ENCODE measurements at regions not wholly inside any gene's neighbourhood (a gene's known extent, or its start where the extent isn't known, plus 50 kb on each side); places are given as distances from the start of the nearest gene placed in this dataset.

- no peak for DNase-seq (ENCODE audit: low spot score)
Measured at GRCh38 chr5:111869681-111870080, 112.7 kb upstream of the NREP start.

GRCh38 chr5:111865356-111865755 is 108.4 kb upstream of the NREP start:
- DNase-seq (ENCODE audit: low spot score): no peak

- no peak for DNase-seq (ENCODE audit: low spot score)
Measured at GRCh38 chr5:111863801-111864200, 106.8 kb upstream of the NREP start.

GRCh38 chr5:111859533-111860270 is 102.7 kb upstream of the NREP start:
- no peak for DNase-seq (ENCODE audit: low spot score)

- DNase-seq (ENCODE audit: low spot score): no peak
Measured at GRCh38 chr5:111859031-111859430, 102.0 kb upstream of the NREP start.

GRCh38 chr5:111857623-111858022 is 100.6 kb upstream of the NREP start:
- no peak for DNase-seq (ENCODE audit: low spot score)

GRCh38 chr5:111856876-111857466 is 100.0 kb upstream of the NREP start:
- DNase-seq (ENCODE audit: low spot score): no peak

- DNase-seq (ENCODE audit: low spot score): peak; percentile 48
Measured at GRCh38 chr5:111855356-111855755, 98.4 kb upstream of the NREP start.

- no peak for DNase-seq (ENCODE audit: low spot score)
Measured at GRCh38 chr5:111854186-111854585, 97.2 kb upstream of the NREP start.

GRCh38 chr5:111853748-111854147 is 96.8 kb upstream of the NREP start:
- DNase-seq (ENCODE audit: low spot score): no peak

GRCh38 chr5:111851631-111852548 is 94.9 kb upstream of the NREP start:
- no peak for DNase-seq (ENCODE audit: low spot score)

- DNase-seq (ENCODE audit: low spot score): no peak
Measured at GRCh38 chr5:111848476-111848875, 91.5 kb upstream of the NREP start.

GRCh38 chr5:111847052-111847925 is 90.3 kb upstream of the NREP start:
- no peak for DNase-seq (ENCODE audit: low spot score)

- DNase-seq (ENCODE audit: low spot score): no peak
Measured at GRCh38 chr5:111840036-111840674, 83.2 kb upstream of the NREP start.

- DNase-seq (ENCODE audit: low spot score): no peak
Measured at GRCh38 chr5:111839438-111839837, 82.4 kb upstream of the NREP start.

GRCh38 chr5:111836426-111836825 is 79.4 kb upstream of the NREP start:
- no peak for DNase-seq (ENCODE audit: low spot score)

- DNase-seq (ENCODE audit: low spot score): no peak
Measured at GRCh38 chr5:111834926-111835599, 78.1 kb upstream of the NREP start.

GRCh38 chr5:111830333-111830732 is 73.3 kb upstream of the NREP start:
- no peak for DNase-seq (ENCODE audit: low spot score)

GRCh38 chr5:111829701-111830100 is 72.7 kb upstream of the NREP start:
- no peak for DNase-seq (ENCODE audit: low spot score)

GRCh38 chr5:111826064-111826463 is 69.1 kb upstream of the NREP start:
- no peak for DNase-seq (ENCODE audit: low spot score)

- DNase-seq (ENCODE audit: low spot score): no peak
Measured at GRCh38 chr5:111820072-111820471, 63.1 kb upstream of the NREP start.

Measured in ecto neural progenitor cell (in vitro differentiated cells).